Upper lobe of right lung (tissue), 1 donor: ENCODE measurements at regions not wholly inside any gene's neighbourhood (a gene's known extent, or its start where the extent isn't known, plus 50 kb on each side); places are given as distances from the start of the nearest gene placed in this dataset.

ENCODE experiments used
- ATAC-seq: fragments of 200-7000 bp; cut with Tn5 transposase; one replicate; pipeline ENCODE4 v1.9.1; 2020; ENCODE audit warnings: mild to moderate bottlenecking, moderate library complexity
- DNase-seq: peaks from one replicate; pipeline ENCODE4 v3.0.0-alpha.2; 2020
- H3K27ac ChIP-seq: fragments of 200-600 bp; one replicate; pipeline ENCODE4 v1.8.0; 2022
- H3K27me3 ChIP-seq: fragments of 200-600 bp; one replicate; pipeline ENCODE4 v1.8.0; 2022; ENCODE audit warnings: mild to moderate bottlenecking
- H3K36me3 ChIP-seq: fragments of 200-600 bp; one replicate; pipeline ENCODE4 v1.8.0; 2022
- H3K4me1 ChIP-seq: fragments of 200-600 bp; one replicate; pipeline ENCODE4 v1.8.0; 2022
- H3K4me3 ChIP-seq: fragments of 200-600 bp; one replicate; pipeline ENCODE4 v1.8.0; 2022; ENCODE audit warnings: mild to moderate bottlenecking
- H3K9me3 ChIP-seq: fragments of 200-600 bp; one replicate; pipeline ENCODE4 v1.8.0; 2022
- intact Hi-C: fragments of 100-400 bp; cut with DNase I; formaldehyde crosslinking; loops from one replicate; pipeline ENCODE4 v1.11.0; 2022
- TF ChIP-seq, protein P1 (sequence below): fragments of 200-600 bp; IDR thresholded peaks from one replicate; pipeline ENCODE4 v1.8.0; 2022; ENCODE audit warnings: antibody characterized with exemption
- donor health status: DM: no; HTN: yes; CAD: no; lungs with severe emphysema.

DNA sequence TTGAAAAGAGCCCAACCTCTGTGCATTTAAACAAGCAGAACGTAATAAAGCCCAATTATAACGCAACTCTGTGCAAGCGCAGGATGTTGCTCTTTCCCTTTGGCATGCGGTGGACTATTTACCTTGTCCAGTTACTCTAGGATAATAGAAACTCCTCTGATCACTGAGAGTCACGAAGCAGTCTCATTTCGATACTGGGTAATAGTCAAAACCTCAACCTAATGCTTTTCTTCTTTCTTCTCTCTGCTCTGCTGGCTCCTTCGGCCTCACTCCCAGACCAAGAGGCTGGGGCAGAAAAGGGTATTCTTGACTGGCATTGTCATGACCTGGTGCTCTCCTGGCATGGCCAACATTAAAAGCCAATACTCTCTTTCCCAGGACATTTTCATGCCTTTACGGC is 89.7 kb upstream of the GCFC2 start:
- H3K36me3 ChIP-seq, result no peaks in the 10 kb centered on the region
- H3K9me3 ChIP-seq, result no peaks in the 10 kb centered on the region
- no peak overlapping the region for H3K27ac ChIP-seq
- intact Hi-C loops, result no loop called here
- no peaks in the 10 kb centered on the region for H3K4me1 ChIP-seq
- H3K27me3 ChIP-seq, result no peaks in the 10 kb centered on the region
- ATAC-seq, result no peak
- no peak for DNase-seq
- TF ChIP-seq, protein P1, sequence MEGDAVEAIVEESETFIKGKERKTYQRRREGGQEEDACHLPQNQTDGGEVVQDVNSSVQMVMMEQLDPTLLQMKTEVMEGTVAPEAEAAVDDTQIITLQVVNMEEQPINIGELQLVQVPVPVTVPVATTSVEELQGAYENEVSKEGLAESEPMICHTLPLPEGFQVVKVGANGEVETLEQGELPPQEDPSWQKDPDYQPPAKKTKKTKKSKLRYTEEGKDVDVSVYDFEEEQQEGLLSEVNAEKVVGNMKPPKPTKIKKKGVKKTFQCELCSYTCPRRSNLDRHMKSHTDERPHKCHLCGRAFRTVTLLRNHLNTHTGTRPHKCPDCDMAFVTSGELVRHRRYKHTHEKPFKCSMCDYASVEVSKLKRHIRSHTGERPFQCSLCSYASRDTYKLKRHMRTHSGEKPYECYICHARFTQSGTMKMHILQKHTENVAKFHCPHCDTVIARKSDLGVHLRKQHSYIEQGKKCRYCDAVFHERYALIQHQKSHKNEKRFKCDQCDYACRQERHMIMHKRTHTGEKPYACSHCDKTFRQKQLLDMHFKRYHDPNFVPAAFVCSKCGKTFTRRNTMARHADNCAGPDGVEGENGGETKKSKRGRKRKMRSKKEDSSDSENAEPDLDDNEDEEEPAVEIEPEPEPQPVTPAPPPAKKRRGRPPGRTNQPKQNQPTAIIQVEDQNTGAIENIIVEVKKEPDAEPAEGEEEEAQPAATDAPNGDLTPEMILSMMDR, result no peak
- H3K4me3 ChIP-seq, result no peak overlapping the region

DNA sequence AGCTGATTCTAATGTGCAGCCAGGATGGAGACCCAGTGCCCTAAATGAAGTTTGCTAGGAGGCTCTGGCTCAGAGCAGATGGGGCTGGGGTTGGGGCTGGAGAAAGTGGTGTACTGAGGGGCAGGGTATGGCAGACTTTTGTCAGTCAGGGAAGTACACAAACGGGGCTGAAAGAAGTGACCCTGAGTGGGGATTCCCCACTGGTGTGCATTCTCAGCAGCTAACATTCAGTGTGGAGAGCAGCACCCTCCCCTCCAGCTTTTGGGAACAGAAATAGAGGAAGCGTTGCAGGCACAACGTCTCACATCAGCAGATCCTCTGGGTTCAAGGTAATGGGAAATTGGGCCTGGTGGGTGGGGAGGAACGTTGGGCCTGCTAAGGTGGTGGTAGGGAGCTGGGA is 89.1 kb upstream of the GCFC2 start:
- no peaks in the 10 kb centered on the region for H3K4me1 ChIP-seq
- ATAC-seq, result no peak
- intact Hi-C loops, result no loop called here

DNA sequence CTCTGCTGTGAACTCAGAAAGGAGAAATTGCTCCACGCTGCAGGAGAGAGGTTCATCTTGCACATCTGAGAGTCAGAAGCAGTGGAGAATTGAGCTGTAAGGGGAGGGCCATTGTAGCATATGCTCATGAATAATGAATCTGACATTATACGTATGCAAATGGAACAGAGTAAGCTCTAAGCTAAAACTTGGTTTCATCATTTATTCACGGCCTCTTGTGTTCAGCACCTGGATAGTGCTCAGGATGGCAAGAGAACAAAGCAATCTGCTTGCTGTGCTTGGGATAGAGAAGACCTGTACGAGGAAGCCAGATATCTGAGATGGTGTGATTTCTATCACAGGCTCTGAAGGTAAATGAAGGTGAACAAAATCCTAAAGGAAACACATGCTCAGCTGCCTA is 87.9 kb upstream of the GCFC2 start:
- no peak for DNase-seq
- H3K9me3 ChIP-seq, result no peaks in the 10 kb centered on the region
- H3K4me3 ChIP-seq, result no peak overlapping the region
- no peaks in the 10 kb centered on the region for H3K27me3 ChIP-seq
- H3K27ac ChIP-seq, result no peak overlapping the region
- ATAC-seq, result no peak
- TF ChIP-seq, protein P1, result no peak
- intact Hi-C loops, result no loop called here
- no peaks in the 10 kb centered on the region for H3K4me1 ChIP-seq
- no peaks in the 10 kb centered on the region for H3K36me3 ChIP-seq

More for the DNA sequence above, 89.1 kb upstream of the GCFC2 start:
- no peak for DNase-seq
- Histone ChIP-seq H3K4me3 (no peak overlapping the region), H3K36me3 (no peaks in the 10 kb centered on the region), H3K27ac (no peak overlapping the region), H3K9me3 (no peaks in the 10 kb centered on the region), H3K27me3 (no peaks in the 10 kb centered on the region)
- TF ChIP-seq, protein P1, result no peak

DNA sequence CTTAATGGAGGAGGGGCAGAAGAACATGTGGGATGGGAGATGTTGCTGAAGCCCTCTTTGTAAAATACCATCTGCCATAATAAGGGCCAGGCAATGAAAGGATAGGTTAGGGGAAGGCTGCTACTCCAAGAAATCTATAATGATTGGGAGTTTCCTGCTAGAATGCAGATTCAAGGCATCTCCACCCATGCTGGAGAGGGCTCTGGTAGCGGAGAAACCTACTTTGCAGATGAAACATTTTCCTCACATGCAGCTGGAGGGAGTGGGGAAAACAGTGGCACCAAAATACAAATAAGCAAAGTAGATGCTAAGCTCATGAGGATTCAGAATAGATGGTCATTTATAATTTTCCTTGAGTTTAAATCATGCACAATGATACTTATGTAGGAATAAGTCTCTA is 82.3 kb upstream of the GCFC2 start:
- H3K4me1 ChIP-seq, result no peaks in the 10 kb centered on the region
- no peak for ATAC-seq
- DNase-seq, result no peak
- no peak overlapping the region for H3K4me3 ChIP-seq
- H3K9me3 ChIP-seq, result no peaks in the 10 kb centered on the region
- no peaks in the 10 kb centered on the region for H3K27me3 ChIP-seq
- no peaks in the 10 kb centered on the region for H3K36me3 ChIP-seq
- no peak overlapping the region for H3K27ac ChIP-seq
- TF ChIP-seq, protein P1, result no peak
- intact Hi-C loops, result no loop called here

DNA sequence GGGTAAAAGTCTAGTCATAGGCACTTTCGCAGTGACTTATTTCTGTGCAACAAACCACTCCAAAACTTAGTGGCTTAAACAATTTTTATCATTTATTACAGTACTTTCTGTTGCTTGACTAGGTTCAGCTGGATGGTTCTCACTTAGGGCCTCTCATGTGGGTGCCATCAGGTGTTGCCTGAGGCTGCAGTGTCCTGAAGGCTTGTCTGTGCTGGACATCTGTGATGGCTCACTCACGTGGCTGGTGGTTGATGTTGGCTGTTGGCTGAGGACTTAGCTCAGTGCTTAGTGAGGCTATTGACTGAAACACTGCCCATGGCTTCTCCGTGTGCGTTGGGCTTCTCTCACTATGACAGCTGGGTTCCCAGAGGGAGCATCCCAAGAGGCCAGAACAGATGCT is 81.4 kb upstream of the GCFC2 start:
- no peak overlapping the region for H3K27ac ChIP-seq
- H3K9me3 ChIP-seq, result no peaks in the 10 kb centered on the region
- intact Hi-C loops, result no loop called here
- TF ChIP-seq, protein P1, result no peak
- no peaks in the 10 kb centered on the region for H3K4me1 ChIP-seq
- H3K36me3 ChIP-seq, result no peaks in the 10 kb centered on the region
- no peaks in the 10 kb centered on the region for H3K27me3 ChIP-seq
- ATAC-seq (no peak), DNase-seq (no peak)
- no peak overlapping the region for H3K4me3 ChIP-seq

DNA sequence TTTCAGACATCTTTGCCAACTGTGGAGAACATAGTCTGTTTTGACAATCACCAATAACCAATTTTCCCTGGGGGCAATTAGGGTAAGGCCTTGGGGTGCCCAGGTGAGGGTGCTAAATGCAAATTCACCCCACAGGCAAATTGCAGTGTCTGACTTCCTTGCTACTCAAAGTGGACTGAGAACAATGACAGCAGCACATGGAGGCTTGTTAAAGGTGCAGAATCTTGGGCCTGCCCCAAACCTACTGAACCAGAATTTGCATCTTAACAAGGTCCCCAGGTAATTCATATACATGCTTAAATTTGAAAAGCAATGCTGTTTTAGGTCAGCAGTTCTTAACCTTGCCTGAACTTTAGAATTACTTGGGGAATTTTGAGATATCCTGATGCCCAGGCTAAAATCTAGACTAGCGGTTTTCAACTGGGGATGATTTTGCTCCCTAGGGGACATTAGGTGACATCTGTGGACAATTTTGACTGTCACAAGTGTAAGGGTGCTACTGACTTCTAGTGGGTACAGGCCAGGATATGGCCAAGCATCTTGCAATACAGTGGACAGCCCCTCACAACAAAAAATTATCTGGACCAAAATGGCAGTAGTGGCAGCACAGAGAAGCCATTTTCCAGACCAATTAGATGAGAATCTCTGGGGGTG is 80.2 kb upstream of the GCFC2 start:
- H3K27ac ChIP-seq, result no peak overlapping the region
- H3K27me3 ChIP-seq, result no peaks in the 10 kb centered on the region
- ATAC-seq (no peak), DNase-seq (no peak)
- no peaks in the 10 kb centered on the region for H3K4me1 ChIP-seq
- H3K4me3 ChIP-seq, result no peak overlapping the region
- H3K36me3 ChIP-seq, result no peaks in the 10 kb centered on the region
- intact Hi-C loops, result no loop called here
- TF ChIP-seq, protein P1, result no peak
- H3K9me3 ChIP-seq, result no peaks in the 10 kb centered on the region
